ENCODE measurements at regions not wholly inside any gene's neighbourhood (a gene's known extent, or its start where the extent isn't known, plus 50 kb on each side); places are given as distances from the start of the nearest gene placed in this dataset.

GRCh38 chr11:91257667-91258066 lies 967.0 kb upstream of the FAT3 start:
- no peaks in the 10 kb centered on the region for H3K36me3 ChIP-seq (ENCODE audit: insufficient read depth)
- no peak overlapping the region for H3K9ac ChIP-seq
- H2AFZ ChIP-seq (ENCODE audit: low read depth) = no peak overlapping the region
- no peaks in the 10 kb centered on the region for H4K20me1 ChIP-seq (ENCODE audit: insufficient read depth)
- no peaks in the 10 kb centered on the region for H3K79me2 ChIP-seq (ENCODE audit: insufficient read depth, low read depth)
- no peaks in the 10 kb centered on the region for H3K27me3 ChIP-seq (ENCODE audit: insufficient read depth, low read depth)
- no peaks in the 10 kb centered on the region for H3K4me1 ChIP-seq (ENCODE audit: low read depth, poor library complexity, severe bottlenecking)
- TF ChIP-seq, protein P1, sequence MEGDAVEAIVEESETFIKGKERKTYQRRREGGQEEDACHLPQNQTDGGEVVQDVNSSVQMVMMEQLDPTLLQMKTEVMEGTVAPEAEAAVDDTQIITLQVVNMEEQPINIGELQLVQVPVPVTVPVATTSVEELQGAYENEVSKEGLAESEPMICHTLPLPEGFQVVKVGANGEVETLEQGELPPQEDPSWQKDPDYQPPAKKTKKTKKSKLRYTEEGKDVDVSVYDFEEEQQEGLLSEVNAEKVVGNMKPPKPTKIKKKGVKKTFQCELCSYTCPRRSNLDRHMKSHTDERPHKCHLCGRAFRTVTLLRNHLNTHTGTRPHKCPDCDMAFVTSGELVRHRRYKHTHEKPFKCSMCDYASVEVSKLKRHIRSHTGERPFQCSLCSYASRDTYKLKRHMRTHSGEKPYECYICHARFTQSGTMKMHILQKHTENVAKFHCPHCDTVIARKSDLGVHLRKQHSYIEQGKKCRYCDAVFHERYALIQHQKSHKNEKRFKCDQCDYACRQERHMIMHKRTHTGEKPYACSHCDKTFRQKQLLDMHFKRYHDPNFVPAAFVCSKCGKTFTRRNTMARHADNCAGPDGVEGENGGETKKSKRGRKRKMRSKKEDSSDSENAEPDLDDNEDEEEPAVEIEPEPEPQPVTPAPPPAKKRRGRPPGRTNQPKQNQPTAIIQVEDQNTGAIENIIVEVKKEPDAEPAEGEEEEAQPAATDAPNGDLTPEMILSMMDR (conservative IDR thresholded peaks at IDR 0.05; ENCODE audit: low read depth, low read length) = no peak
- no peak overlapping the region for H3K4me2 ChIP-seq
- no peak overlapping the region for H3K4me3 ChIP-seq (IDR thresholded peaks at IDR 0.05; ENCODE audit: insufficient read depth, low read depth, low read length)
- H3K27ac ChIP-seq = no peak overlapping the region

- no peak overlapping the region for H3K9ac ChIP-seq
- no peaks in the 10 kb centered on the region for H3K27me3 ChIP-seq (ENCODE audit: insufficient read depth, low read depth)
- H4K20me1 ChIP-seq (ENCODE audit: insufficient read depth) = no peaks in the 10 kb centered on the region
- no peaks in the 10 kb centered on the region for H3K4me1 ChIP-seq (ENCODE audit: low read depth, poor library complexity, severe bottlenecking)
- no peaks in the 10 kb centered on the region for H3K79me2 ChIP-seq (ENCODE audit: insufficient read depth, low read depth)
- H3K36me3 ChIP-seq (ENCODE audit: insufficient read depth) = no peaks in the 10 kb centered on the region
- H2AFZ ChIP-seq (ENCODE audit: low read depth) = no peak overlapping the region
- H3K4me2 ChIP-seq = no peak overlapping the region
- H3K4me3 ChIP-seq (IDR thresholded peaks at IDR 0.05; ENCODE audit: insufficient read depth, low read depth, low read length) = no peak overlapping the region
- H3K27ac ChIP-seq = no peak overlapping the region
- TF ChIP-seq, protein P1 (conservative IDR thresholded peaks at IDR 0.05; ENCODE audit: low read depth, low read length) = peak; percentile 68
These were observed 976.3 kb upstream of the FAT3 start for GRCh38 chr11:91248199-91248807.

DNA sequence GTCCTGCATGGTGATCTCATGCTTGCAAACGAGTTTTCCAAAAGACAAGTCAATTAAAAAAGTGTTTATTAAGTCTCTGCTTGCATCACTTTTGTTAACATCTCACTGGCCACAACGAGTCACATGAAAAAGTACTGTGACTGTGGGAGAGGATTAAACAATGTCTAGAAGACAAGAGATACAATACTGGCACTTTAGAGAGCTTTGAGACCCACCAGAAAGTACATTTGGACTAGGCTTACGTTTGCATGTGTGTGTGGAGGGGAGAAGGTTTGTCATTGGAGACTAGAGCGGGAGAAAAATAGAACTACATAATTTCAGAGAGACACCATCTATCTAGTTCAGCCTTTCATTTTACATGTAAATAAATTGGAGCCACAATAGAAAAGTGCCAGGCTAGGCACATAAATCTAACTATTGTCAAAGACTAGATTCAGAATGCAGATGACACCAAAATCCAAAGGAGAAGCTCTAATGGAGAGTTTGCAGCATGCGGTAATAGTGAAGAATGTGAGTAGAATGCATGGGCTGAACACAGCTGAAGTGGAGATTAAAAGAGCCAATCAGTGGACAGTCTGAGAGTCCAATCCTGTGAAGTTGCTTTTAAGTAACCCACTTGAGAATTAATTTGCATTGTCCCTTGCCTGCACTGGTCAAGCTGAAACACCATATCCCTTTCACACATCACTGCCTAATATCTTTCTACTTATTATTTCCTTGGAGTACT lies 977.4 kb upstream of the FAT3 start:
- Histone ChIP-seq H3K27me3 (ENCODE audit: insufficient read depth, low read depth) (no peaks in the 10 kb centered on the region), H4K20me1 (ENCODE audit: insufficient read depth) (no peaks in the 10 kb centered on the region), H3K27ac (no peak overlapping the region), H3K4me3 (IDR thresholded peaks at IDR 0.05; ENCODE audit: insufficient read depth, low read depth, low read length) (no peak overlapping the region), H3K4me1 (ENCODE audit: low read depth, poor library complexity, severe bottlenecking) (no peaks in the 10 kb centered on the region), H3K4me2 (no peak overlapping the region), H2AFZ (ENCODE audit: low read depth) (no peak overlapping the region), H3K9ac (no peak overlapping the region), H3K36me3 (ENCODE audit: insufficient read depth) (no peaks in the 10 kb centered on the region), H3K79me2 (ENCODE audit: insufficient read depth, low read depth) (no peaks in the 10 kb centered on the region)
- TF ChIP-seq, protein P1 (conservative IDR thresholded peaks at IDR 0.05; ENCODE audit: low read depth, low read length) = no peak

GRCh38 chr11:91244912-91245311 lies 979.7 kb upstream of the FAT3 start:
- no peaks in the 10 kb centered on the region for H3K36me3 ChIP-seq (ENCODE audit: insufficient read depth)
- H3K27ac ChIP-seq = no peak overlapping the region
- H3K27me3 ChIP-seq (ENCODE audit: insufficient read depth, low read depth) = no peaks in the 10 kb centered on the region
- H3K4me1 ChIP-seq (ENCODE audit: low read depth, poor library complexity, severe bottlenecking) = no peaks in the 10 kb centered on the region
- no peak overlapping the region for H2AFZ ChIP-seq (ENCODE audit: low read depth)
- no peak overlapping the region for H3K4me3 ChIP-seq (IDR thresholded peaks at IDR 0.05; ENCODE audit: insufficient read depth, low read depth, low read length)
- TF ChIP-seq, protein P1 (conservative IDR thresholded peaks at IDR 0.05; ENCODE audit: low read depth, low read length) = no peak
- H3K9ac ChIP-seq = no peak overlapping the region
- H3K79me2 ChIP-seq (ENCODE audit: insufficient read depth, low read depth) = no peaks in the 10 kb centered on the region
- H4K20me1 ChIP-seq (ENCODE audit: insufficient read depth) = no peaks in the 10 kb centered on the region
- no peak overlapping the region for H3K4me2 ChIP-seq
